T1000 (cell line): ENCODE measurements at regions not wholly inside any gene's neighbourhood (a gene's known extent, or its start where the extent isn't known, plus 50 kb on each side); places are given as distances from the start of the nearest gene placed in this dataset.

Experiments
- DNase-seq: peaks from one replicate; lab custom pipeline; 2025; ENCODE audit warnings: mixed read lengths; lab: John Stamatoyannopoulos, UW

GRCh38 chr14:101357038-101357437 lies 204.3 kb upstream of the DIO3 start:
- no peak for DNase-seq

- no peak for DNase-seq
Observed at GRCh38 chr14:101357559-101358319, 203.6 kb upstream of the DIO3 start.

- no peak for DNase-seq
Observed at GRCh38 chr14:101358320-101359125, 202.8 kb upstream of the DIO3 start.

DNA sequence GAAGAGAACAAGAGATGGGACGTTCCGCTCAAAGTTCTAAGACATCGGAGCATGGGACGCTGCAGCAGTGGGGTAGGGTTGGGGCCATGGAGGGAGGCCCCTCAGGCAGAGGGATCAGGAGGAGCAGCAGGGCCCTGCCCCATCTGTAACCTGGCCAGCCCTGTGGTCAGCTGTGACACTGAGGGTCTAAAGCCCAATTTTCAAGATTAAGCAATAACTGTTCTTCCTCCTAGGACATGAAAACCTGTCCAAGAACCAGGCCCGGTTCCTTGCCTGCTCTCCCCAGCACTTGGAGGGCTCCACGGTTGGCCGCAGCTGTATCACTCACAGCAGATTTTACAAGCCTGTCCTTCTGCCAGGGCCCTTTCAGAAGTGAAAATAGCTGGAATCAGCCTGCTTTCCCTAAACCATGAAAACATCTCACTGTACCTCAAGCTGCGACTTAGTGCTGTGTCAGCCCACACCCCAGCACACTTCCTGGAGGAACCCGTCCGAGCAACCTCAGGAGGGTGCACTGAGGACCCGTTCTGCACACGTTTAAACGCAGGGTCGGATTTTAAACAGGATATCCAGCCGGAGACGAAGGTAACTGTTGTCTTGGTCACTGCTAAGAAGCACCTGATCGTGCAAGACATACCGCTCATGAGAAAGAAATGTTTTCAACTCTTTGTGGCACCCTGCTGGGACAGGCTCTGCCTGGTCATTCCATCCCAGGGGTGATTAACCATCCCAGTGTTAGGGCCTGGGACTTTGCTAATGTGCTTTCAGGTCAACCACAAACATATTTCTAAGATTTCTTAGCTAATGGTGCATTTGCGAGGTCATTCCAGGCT lies 201.9 kb upstream of the DIO3 start:
- DNase-seq = peak; percentile 20

DNA sequence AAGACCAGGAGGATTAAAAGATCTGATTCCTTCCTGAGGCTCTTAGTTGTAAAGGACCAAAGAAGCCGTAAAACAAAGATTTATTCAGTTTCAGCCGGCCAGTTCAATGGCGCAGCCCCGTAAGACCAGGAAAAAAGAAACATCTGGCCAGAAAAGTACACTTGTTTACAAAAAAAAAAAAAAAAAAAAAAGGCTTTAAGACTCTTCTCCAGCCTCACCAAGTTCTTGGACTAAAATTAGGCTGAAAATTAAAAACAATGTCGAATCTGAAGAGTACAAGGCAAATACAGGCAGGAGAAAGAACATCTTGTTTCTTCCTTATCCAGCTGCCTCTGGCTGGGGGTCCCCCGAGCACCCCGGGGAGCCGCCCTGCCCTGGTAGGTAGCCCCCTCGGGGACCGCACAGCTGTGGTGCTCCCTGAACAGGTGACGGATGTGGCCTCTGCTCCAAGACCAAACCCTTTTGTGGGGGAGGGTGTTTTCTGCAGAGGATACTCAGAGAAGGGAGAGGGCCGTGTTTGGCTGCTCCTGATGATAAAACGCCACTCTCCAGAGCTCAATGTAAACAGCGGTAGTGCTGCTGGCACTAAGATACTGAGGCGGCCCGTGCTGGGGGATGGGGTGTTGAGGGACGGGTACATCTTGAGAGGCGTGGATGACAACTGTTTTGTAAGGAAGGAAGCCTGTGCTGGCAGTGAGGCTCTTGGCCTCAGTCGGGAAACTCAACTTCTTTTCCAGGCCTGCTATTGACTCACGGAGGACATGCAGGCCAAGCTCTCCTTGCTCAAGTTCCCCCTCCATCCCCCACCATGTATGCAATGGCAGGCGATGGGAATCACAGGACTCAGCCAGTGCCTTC lies 201.0 kb upstream of the DIO3 start:
- no peak for DNase-seq

GRCh38 chr14:101361044-101361443 lies 200.3 kb upstream of the DIO3 start:
- no peak for DNase-seq

- no peak for DNase-seq
Observed at GRCh38 chr14:101361451-101362433, 199.6 kb upstream of the DIO3 start.

DNA sequence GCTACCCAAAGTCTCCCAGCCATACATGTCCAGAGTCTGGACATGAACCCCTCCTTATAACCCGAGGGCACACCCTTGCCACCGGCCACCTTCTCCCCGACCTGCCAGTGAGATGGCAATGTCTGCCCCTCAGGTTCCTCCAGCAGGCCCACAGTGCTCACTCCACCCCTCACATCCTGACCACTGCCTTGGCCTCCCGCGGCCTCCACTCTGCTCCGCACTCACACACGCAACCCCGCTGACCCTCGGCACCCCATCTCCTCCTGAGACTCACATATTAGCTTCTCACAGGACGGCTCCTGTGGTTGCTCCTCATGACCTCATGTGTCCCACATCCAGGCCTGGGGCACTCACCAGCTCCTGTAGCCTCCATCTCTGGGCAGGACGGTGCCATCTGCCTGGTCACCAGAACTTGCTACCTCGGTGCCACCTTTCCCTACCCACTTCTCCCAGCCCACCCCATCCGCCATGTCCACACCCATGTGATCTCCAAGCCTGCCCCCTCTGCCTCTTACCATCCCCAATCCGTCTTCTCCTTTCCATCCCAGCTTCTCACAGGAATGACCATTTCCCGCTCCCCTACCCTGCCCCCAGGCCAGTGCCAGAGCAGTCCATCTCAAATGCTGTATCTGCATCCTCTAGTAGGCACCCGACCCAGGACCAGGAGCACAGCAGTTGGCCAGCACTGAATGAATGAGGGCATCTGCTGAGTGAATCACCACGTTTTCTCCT lies 198.6 kb upstream of the DIO3 start:
- DNase-seq = no peak

DNA sequence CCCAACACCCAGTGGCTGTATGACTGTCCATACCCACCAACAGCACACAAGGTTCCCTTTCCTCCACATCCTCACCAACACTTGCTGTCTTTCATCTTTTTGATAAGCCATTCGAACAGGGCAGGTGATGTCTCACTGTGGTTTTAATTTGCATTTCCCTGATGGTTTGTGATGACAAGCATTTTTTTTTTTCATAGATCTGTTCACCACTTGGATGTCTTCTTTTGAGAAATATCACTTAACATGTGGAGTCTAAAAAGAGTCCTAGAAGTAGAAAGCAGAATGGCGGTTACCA lies 198.1 kb upstream of the DIO3 start:
- DNase-seq = no peak

DNA sequence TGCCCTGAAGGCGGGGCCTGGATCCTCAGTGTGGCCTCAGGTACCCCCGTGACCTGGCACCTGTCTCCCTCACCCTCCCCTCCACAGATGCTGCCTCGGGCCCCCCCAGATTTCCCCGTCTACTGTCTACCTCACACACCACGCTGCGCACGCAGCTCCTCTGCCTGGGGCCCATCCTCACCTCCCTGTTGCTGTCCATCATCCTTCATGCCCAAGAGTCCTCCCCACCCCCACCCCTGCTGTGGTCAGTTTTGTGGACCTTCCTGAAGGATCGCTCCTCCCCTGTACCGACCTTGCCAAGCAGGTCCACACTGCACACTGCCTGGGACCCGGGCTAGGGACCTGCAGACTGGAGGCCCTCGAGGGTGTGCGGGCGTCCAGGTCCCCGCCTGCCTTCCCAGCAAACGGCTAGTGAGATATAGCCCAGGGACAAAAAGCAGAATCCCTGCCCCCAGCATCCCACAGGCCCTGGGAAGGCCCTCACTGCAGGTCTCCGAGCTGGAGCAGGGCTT lies 197.4 kb upstream of the DIO3 start:
- no peak for DNase-seq

- DNase-seq = no peak
Observed at GRCh38 chr14:101364503-101365328, 196.6 kb upstream of the DIO3 start.

DNA sequence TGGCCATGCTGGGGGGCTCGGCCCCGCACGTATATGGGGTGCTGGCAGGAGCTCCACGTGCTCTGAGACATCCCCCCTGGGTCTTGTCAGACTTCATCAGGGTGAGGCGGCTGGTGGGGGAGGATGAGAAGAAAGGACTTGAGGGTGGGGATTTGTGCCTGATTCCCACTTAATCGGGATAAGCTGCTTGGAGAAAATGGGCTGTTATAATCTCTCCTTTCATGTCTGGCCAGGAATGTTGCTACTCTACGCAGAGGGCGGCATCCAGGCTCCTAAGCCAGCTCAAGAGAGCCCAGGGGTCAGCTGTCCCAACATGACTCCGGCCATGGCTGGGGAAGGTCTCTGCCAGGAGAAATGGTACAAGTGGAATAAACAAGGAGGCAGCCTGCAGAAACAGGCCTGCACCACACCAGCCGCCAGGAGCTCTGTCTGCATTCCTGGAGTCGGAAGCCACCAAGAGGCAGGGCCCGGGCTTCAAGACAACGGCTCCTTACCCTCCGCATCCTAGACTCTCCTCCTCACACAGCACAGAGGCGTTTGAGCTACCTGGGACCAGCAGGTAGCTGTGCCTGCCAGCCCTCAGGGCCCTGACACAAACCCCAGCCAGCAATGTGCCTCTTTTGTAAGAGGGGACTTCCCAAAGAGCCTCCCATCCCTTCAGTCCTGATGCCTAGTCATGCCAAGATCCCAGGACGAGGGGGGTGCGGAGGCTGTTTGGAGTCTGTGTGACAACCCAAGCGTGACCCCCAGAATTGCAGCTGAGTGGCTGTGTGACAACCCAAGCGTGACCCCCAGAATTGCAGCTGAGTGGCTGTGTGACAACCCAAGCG lies 195.8 kb upstream of the DIO3 start:
- no peak for DNase-seq

GRCh38 chr14:101367421-101368261 lies 193.7 kb upstream of the DIO3 start:
- no peak for DNase-seq

DNA sequence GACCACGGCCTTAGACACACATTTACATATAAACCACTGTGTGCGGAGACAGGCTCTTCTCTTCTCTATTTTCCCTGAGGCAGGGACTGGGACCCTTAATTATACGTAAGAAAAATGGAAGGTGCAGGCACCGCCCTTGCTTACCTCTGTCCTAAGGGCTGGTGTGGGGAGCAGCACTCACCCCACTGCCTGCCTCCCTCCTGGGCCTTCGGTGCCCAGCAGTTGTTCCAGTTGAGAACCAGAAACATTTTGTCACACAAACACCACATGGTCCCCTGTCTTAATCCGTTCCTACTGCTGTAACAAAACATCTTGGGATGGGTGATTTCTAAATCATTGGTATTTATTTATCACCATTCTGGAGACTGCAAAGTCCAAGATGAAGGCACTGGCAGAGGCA lies 192.7 kb upstream of the DIO3 start:
- DNase-seq = no peak

GRCh38 chr14:101369194-101369915 lies 191.9 kb upstream of the DIO3 start:
- no peak for DNase-seq

DNA sequence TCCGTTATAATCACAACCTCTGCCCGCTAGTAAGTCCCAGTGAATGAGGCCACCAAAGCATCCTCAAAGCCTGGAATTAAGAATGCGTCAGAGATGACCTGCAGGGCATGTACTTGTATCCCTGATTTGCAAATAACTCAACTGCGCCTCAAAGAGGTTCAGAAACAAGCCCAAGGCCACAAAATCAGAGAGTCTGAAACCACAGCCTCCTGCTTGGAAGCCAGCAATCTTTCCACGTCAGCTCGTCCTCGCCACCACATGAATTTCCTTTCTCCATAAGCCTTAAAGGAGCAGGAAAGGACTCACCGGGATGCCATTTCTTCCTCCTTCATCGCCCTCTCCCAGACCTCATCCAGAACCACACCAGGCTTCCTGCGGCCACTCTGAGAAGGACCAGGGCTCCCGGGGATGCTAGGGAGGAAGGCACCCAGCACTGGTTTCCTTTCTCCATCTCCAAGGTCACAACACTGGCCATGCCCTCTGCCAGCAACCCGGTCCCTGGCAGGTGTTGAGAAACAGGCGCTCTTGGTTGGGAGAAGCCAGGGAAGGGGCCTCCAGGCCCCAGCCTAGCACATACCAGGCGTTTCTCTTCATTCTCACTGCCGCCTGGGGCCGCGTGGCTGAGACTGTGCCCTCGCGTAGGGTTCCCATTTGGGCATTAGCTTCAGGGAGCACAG lies 191.2 kb upstream of the DIO3 start:
- no peak for DNase-seq
